Cardiac fibroblast (primary cell): ENCODE measurements at regions not wholly inside any gene's neighbourhood (a gene's known extent, or its start where the extent isn't known, plus 50 kb on each side); places are given as distances from the start of the nearest gene placed in this dataset.

ENCODE experiments used
- DNase-seq, 2 donors: peaks; one replicate each; pipeline versions ENCODE4 v3.0.0 to v3.0.0-alpha.2; 2010; ENCODE audit warnings: low read depth in 2 of 2
- H3K4me3 ChIP-seq, 2 donors: replicated peaks in 1 of 2; 1 replicate in 1 of 2; 2 replicates in 1 of 2; pipeline ENCODE4 v1.5.1; 2011; ENCODE audit warnings: low read depth in 2 of 2, low read length in 2 of 2, mild to moderate bottlenecking in 2 of 2, moderate library complexity in 1 of 2
- CTCF ChIP-seq: IDR thresholded peaks from one replicate; pipeline ENCODE4 v1.5.1; 2011; ENCODE audit warnings: low read depth, mild to moderate bottlenecking, low read length, inconsistent platforms

- TF ChIP-seq CTCF: no peak
- H3K4me3 ChIP-seq: no peak overlapping the region
- DNase-seq: no peak
Observed at GRCh38 chr9:32300373-32300772, 84.1 kb upstream of the ACO1 start.

GRCh38 chr9:32304495-32304894 is 79.9 kb upstream of the ACO1 start:
- H3K4me3 ChIP-seq: no peak overlapping the region
- no peak for DNase-seq
- TF ChIP-seq CTCF: no peak

GRCh38 chr9:32306006-32306405 is 78.4 kb upstream of the ACO1 start:
- no peak overlapping the region for H3K4me3 ChIP-seq
- TF ChIP-seq CTCF: no peak
- no peak for DNase-seq

- DNase-seq: no peak
- no peak for TF ChIP-seq CTCF
- no peak overlapping the region for H3K4me3 ChIP-seq
Observed at GRCh38 chr9:32319312-32319929, 65.0 kb upstream of the ACO1 start.

- DNase-seq: no peak
- no peak overlapping the region for H3K4me3 ChIP-seq
- no peak for TF ChIP-seq CTCF
Observed at GRCh38 chr9:32322622-32323021, 61.8 kb upstream of the ACO1 start.

GRCh38 chr9:32326146-32326545 is 58.3 kb upstream of the ACO1 start:
- no peak for TF ChIP-seq CTCF
- no peak overlapping the region for H3K4me3 ChIP-seq
- DNase-seq: no peak

- TF ChIP-seq CTCF: no peak
- no peak overlapping the region for H3K4me3 ChIP-seq
- no peak for DNase-seq
Observed at GRCh38 chr9:32331240-32331639, 53.2 kb upstream of the ACO1 start.
